ENCODE measurements at regions not wholly inside any gene's neighbourhood (a gene's known extent, or its start where the extent isn't known, plus 50 kb on each side); places are given as distances from the start of the nearest gene placed in this dataset.

- no peaks in the 10 kb centered on the region for H3K79me2 ChIP-seq (ENCODE audit: insufficient read depth, low read length)
- no peak overlapping the region for H3K4me2 ChIP-seq (replicated peaks; ENCODE audit: extremely low read depth, low read length, poor library complexity, severe bottlenecking)
- H3K4me3 Mint-ChIP-seq = no peak overlapping the region
- H3K9me3 Mint-ChIP-seq = peaks cover 0 to 4% (median 1%) of the 10 kb centered on the region in 7 donors
- no peaks in the 10 kb centered on the region for H3K4me1 ChIP-seq (ENCODE audit: control insufficient read depth in 1 of 2, insufficient read depth in 2 of 2, low read length in 2 of 2)
- no peaks in the 10 kb centered on the region for H3K9me3 ChIP-seq (replicated peaks in 1 of 2; ENCODE audit: control insufficient read depth in 1 of 2, insufficient read depth in 1 of 2, low read length in 2 of 2)
- no peaks in the 10 kb centered on the region for H3K36me3 ChIP-seq (replicated peaks in 1 of 2; ENCODE audit: control insufficient read depth in 1 of 2, insufficient read depth in 2 of 2, low read length in 2 of 2)
- no peaks in the 10 kb centered on the region for H3K27me3 ChIP-seq (ENCODE audit: control insufficient read depth in 2 of 2, insufficient read depth in 2 of 2, low read length in 2 of 2)
- H3K27me3 Mint-ChIP-seq (ENCODE audit: low read depth in 3 of 3) = peaks cover 0 to 4% (median 1%) of the 10 kb centered on the region in 3 donors
- WGBS (ENCODE audit: insufficient coverage) = 78% methylated on average over 1 of the region's 1 CpG
- no peak overlapping the region for H3K9ac ChIP-seq (ENCODE audit: insufficient read depth, low read length, poor library complexity, severe bottlenecking)
- no peak overlapping the region for H3K4me3 ChIP-seq (replicated peaks in 1 of 3; ENCODE audit: low read depth in 2 of 3, low read length in 3 of 3)
- no peak for TF ChIP-seq CTCF (IDR thresholded peaks at IDR 0.05)
- no peaks in the 10 kb centered on the region for H3K4me1 Mint-ChIP-seq
- H3K27ac Mint-ChIP-seq = no peak overlapping the region
- no peak for DNase-seq
- no peak overlapping the region for H3K27ac ChIP-seq (ENCODE audit: low read depth in 1 of 2, low read length in 2 of 2)
- H4K20me1 ChIP-seq (ENCODE audit: insufficient read depth, low read length) = no peaks in the 10 kb centered on the region
- H2AFZ ChIP-seq (ENCODE audit: insufficient read depth, low read depth, low read length, poor library complexity, severe bottlenecking) = no peak overlapping the region
- intact Hi-C loops (cut with micrococcal nuclease) = no loop called here
- H3K36me3 Mint-ChIP-seq = no peaks in the 10 kb centered on the region
Observed at GRCh38 chr3:135471911-135472310, 493.6 kb upstream of the PPP2R3A start.

- no peak overlapping the region for H3K9ac ChIP-seq (ENCODE audit: insufficient read depth, low read length, poor library complexity, severe bottlenecking)
- Mint-ChIP-seq H3K4me3 (no peak overlapping the region), H3K36me3 (no peaks in the 10 kb centered on the region), H3K9me3 (peaks cover 0 to 5% (median 1%) of the 10 kb centered on the region in 7 donors), H3K27ac (no peak overlapping the region), H3K27me3 (ENCODE audit: low read depth in 3 of 3) (peaks cover 0 to 4% (median 1%) of the 10 kb centered on the region in 3 donors), H3K4me1 (no peaks in the 10 kb centered on the region)
- no peak overlapping the region for H2AFZ ChIP-seq (ENCODE audit: insufficient read depth, low read depth, low read length, poor library complexity, severe bottlenecking)
- TF ChIP-seq CTCF (IDR thresholded peaks at IDR 0.05) = no peak
- intact Hi-C loops (cut with micrococcal nuclease) = no loop called here
- H3K9me3 ChIP-seq (replicated peaks in 1 of 2; ENCODE audit: control insufficient read depth in 1 of 2, insufficient read depth in 1 of 2, low read length in 2 of 2) = no peaks in the 10 kb centered on the region
- no peaks in the 10 kb centered on the region for H4K20me1 ChIP-seq (ENCODE audit: insufficient read depth, low read length)
- H3K4me3 ChIP-seq (replicated peaks in 1 of 3; ENCODE audit: low read depth in 2 of 3, low read length in 3 of 3) = no peak overlapping the region
- DNase-seq = no peak
- no peaks in the 10 kb centered on the region for H3K79me2 ChIP-seq (ENCODE audit: insufficient read depth, low read length)
- no peaks in the 10 kb centered on the region for H3K36me3 ChIP-seq (replicated peaks in 1 of 2; ENCODE audit: control insufficient read depth in 1 of 2, insufficient read depth in 2 of 2, low read length in 2 of 2)
- H3K27ac ChIP-seq (ENCODE audit: low read depth in 1 of 2, low read length in 2 of 2) = no peak overlapping the region
- no peak overlapping the region for H3K4me2 ChIP-seq (replicated peaks; ENCODE audit: extremely low read depth, low read length, poor library complexity, severe bottlenecking)
- H3K4me1 ChIP-seq (ENCODE audit: control insufficient read depth in 1 of 2, insufficient read depth in 2 of 2, low read length in 2 of 2) = no peaks in the 10 kb centered on the region
- no peaks in the 10 kb centered on the region for H3K27me3 ChIP-seq (ENCODE audit: control insufficient read depth in 2 of 2, insufficient read depth in 2 of 2, low read length in 2 of 2)
Observed at GRCh38 chr3:135473449-135473848, 492.1 kb upstream of the PPP2R3A start.
